HAP-1 (cell line): ENCODE measurements at regions not wholly inside any gene's neighbourhood (a gene's known extent, or its start where the extent isn't known, plus 50 kb on each side); places are given as distances from the start of the nearest gene placed in this dataset.

Source experiments
- DNase-seq, 2 experiments: peaks; one replicate each; pipeline ENCODE4 v3.0.0-alpha.2; 2016 to 2020; ENCODE audit warnings: low spot score in 2 of 2
- H3K27me3 ChIP-seq: fragments of 250-450 bp; sonication (Bioruptor Pico); 2 replicates; pipeline ENCODE4 v1.5.1; 2020; ENCODE audit warnings: low read depth, mild to moderate bottlenecking, moderate library complexity
- H3K36me3 ChIP-seq: fragments of 250-450 bp; sonication (Bioruptor Pico); replicated peaks from 2 replicates; pipeline ENCODE4 v1.5.1; 2020; ENCODE audit warnings: mild to moderate bottlenecking
- H3K4me1 ChIP-seq: fragments of 250-450 bp; sonication (Bioruptor Pico); 2 replicates; pipeline ENCODE4 v1.5.1; 2020; ENCODE audit warnings: mild to moderate bottlenecking
- H3K4me3 ChIP-seq: fragments of 250-450 bp; sonication (Bioruptor Pico); 2 replicates; pipeline ENCODE4 v1.5.1; 2020; ENCODE audit warnings: mild to moderate bottlenecking, moderate library complexity
- H3K9me3 ChIP-seq: fragments of 250-450 bp; sonication (Bioruptor Pico); 2 replicates; pipeline ENCODE4 v1.5.1; 2020; ENCODE audit warnings: mild to moderate bottlenecking, moderate library complexity
- in situ Hi-C: fragments of 300-500 bp; cut with MboI; formaldehyde crosslinking; loops from 3 replicates; pipeline ENCODE4 v1.14.3; 2020; ENCODE audit warnings: low sequenced_read_pairs, inconsistent platforms, mixed read lengths

DNA sequence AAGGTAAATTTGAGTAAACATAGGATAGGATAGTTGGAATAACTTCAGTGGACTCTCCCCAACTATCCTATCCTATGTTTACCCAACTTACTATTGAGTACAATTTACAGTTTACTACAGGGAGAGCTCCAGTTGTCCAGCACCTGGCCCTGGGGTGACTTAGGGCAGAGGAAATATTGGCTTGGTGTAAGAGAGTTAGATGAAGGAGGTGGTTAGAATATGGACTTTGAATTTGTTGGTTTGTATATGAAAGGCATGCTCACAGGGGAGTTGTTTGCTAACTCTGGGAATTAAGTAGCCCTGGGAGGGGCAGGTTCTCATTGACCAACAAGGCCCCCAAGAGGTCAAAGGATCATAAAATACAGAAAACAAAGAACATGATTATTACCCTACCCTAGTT is 497.7 kb downstream of the ARL4A start:
- no peaks in the 10 kb centered on the region for H3K4me1 ChIP-seq
- in situ Hi-C loops = no loop called here
- no peak overlapping the region for H3K4me3 ChIP-seq
- no peaks in the 10 kb centered on the region for H3K9me3 ChIP-seq
- H3K27me3 ChIP-seq = no peaks in the 10 kb centered on the region
- H3K36me3 ChIP-seq = no peaks in the 10 kb centered on the region
- DNase-seq = no peak

GRCh38 chr7:13188236-13188805 is 500.9 kb downstream of the ARL4A start:
- Histone ChIP-seq H3K36me3 (no peaks in the 10 kb centered on the region), H3K4me3 (no peak overlapping the region), H3K27me3 (no peaks in the 10 kb centered on the region), H3K9me3 (no peaks in the 10 kb centered on the region), H3K4me1 (no peaks in the 10 kb centered on the region)
- DNase-seq = no peak
- in situ Hi-C loops = no loop called here

DNA sequence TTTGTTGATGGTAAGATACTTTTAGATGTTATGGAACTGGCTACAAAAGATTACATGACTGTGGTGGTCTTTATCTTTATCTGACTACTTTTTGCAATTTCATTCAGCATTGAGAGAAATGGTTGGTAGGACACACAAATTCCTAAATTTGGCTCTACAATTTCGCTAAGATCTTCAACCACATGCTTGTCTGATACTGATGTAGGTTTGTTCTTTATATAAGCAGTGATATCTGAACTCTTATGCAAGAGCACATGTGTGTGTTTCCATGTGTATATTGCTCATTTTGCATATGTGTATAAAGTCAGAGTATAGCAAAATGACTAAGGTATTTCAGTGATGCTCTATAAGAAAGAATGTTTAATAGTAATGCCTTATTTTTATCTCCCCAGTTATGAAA is 501.5 kb downstream of the ARL4A start:
- H3K27me3 ChIP-seq = no peaks in the 10 kb centered on the region
- no peak for DNase-seq
- H3K9me3 ChIP-seq = no peaks in the 10 kb centered on the region
- in situ Hi-C loops = no loop called here
- no peaks in the 10 kb centered on the region for H3K36me3 ChIP-seq
- no peak overlapping the region for H3K4me3 ChIP-seq
- H3K4me1 ChIP-seq = no peaks in the 10 kb centered on the region

DNA sequence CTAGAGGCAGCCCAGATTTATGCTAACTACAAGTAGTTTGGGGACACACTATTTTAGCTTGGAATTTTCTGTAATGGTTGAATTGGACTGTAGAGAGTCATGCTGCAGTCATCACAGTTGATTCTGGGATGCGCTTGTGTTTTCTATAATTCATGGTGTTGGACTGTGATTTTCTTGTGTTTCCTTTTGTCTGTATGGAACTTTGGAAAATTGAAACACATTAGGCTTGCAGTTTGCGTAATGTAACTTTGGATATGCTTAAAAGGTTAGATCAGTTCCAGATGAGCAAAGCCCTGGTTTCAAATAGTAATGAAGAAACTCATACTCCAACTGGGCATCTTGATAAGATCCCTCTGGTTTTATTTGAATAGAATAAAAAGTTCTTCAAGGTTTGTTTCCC is 502.2 kb downstream of the ARL4A start:
- H3K27me3 ChIP-seq = no peaks in the 10 kb centered on the region
- in situ Hi-C loops = no loop called here
- no peaks in the 10 kb centered on the region for H3K9me3 ChIP-seq
- no peaks in the 10 kb centered on the region for H3K4me1 ChIP-seq
- no peak for DNase-seq
- H3K36me3 ChIP-seq = no peaks in the 10 kb centered on the region
- no peak overlapping the region for H3K4me3 ChIP-seq

DNA sequence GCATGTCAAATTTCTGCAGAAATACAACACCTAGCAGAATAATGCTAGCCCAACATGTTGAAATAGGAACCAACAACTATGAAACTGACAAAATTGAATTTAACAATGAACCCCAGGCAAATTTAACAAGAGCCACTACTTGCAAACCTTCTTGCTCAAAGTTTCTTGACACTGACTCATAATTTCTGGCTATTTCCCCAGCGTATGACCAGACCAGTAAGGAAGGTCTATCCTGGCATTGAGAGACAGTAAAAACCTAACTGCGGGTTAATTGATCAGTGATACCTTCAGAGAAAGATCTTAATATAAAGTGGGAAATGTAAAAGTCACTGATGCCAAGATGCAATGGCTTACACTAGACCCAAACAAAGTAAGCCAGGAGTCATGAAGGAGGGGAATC is 510.1 kb downstream of the ARL4A start:
- Histone ChIP-seq H3K4me1 (no peaks in the 10 kb centered on the region), H3K36me3 (no peaks in the 10 kb centered on the region), H3K4me3 (no peak overlapping the region), H3K9me3 (no peaks in the 10 kb centered on the region), H3K27me3 (no peaks in the 10 kb centered on the region)
- no peak for DNase-seq
- in situ Hi-C loops = no loop called here

- Histone ChIP-seq H3K36me3 (no peaks in the 10 kb centered on the region), H3K27me3 (no peaks in the 10 kb centered on the region), H3K4me3 (no peak overlapping the region), H3K9me3 (no peaks in the 10 kb centered on the region), H3K4me1 (no peaks in the 10 kb centered on the region)
- in situ Hi-C loops = no loop called here
- no peak for DNase-seq
These were observed 510.6 kb downstream of the ARL4A start for GRCh38 chr7:13198036-13198435.

DNA sequence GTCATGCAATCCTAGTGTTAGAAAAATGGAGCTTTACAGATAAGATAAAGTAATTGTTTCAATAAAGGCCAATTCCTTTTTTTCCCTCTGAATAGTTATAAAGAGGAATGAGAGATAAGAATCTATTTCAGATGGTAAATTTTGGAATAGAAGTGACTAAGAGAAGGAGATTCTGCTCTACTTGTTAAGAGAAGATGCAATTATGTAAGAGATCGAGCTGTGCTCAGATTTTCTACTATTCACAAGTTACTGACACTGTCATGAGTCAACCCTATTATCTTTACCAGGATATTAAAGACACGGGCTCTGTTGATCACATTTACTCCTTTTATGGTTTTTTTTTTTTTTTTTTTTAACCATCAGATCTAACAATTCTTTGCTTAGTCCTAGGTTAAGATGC is 511.3 kb downstream of the ARL4A start:
- H3K36me3 ChIP-seq = no peaks in the 10 kb centered on the region
- in situ Hi-C loops = no loop called here
- H3K4me3 ChIP-seq = no peak overlapping the region
- DNase-seq = no peak
- H3K9me3 ChIP-seq = no peaks in the 10 kb centered on the region
- no peaks in the 10 kb centered on the region for H3K27me3 ChIP-seq
- H3K4me1 ChIP-seq = no peaks in the 10 kb centered on the region

DNA sequence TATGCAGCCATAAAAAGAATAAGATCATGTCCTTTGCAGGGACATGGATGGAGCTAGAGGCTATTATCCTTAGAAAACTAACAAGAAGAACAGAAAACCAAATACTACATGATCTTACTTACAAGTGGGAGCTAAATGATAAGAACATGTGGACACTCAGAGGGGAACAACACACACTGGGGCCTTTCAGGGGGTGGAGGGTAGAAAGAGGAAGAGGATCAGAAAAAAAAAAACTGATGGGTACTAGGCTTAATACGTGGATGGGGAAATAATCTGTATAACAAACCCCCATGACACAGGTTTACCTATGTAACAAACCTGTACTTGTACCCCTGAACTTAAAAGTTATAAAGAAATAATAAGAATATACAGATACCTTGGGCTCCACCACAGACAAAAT is 514.2 kb downstream of the ARL4A start:
- H3K4me3 ChIP-seq = no peak overlapping the region
- in situ Hi-C loops = no loop called here
- H3K27me3 ChIP-seq = no peaks in the 10 kb centered on the region
- no peaks in the 10 kb centered on the region for H3K4me1 ChIP-seq
- no peak for DNase-seq
- no peaks in the 10 kb centered on the region for H3K9me3 ChIP-seq
- no peaks in the 10 kb centered on the region for H3K36me3 ChIP-seq

- in situ Hi-C loops = no loop called here
- Histone ChIP-seq H3K27me3 (no peaks in the 10 kb centered on the region), H3K4me1 (no peaks in the 10 kb centered on the region), H3K4me3 (no peak overlapping the region), H3K9me3 (no peaks in the 10 kb centered on the region), H3K36me3 (no peaks in the 10 kb centered on the region)
- no peak for DNase-seq
These were observed 530.3 kb downstream of the ARL4A start for GRCh38 chr7:13217768-13218167.

GRCh38 chr7:13225068-13225467 is 537.6 kb downstream of the ARL4A start:
- in situ Hi-C loops = no loop called here
- Histone ChIP-seq H3K27me3 (no peaks in the 10 kb centered on the region), H3K4me1 (no peaks in the 10 kb centered on the region), H3K36me3 (no peaks in the 10 kb centered on the region), H3K9me3 (no peaks in the 10 kb centered on the region), H3K4me3 (no peak overlapping the region)
- DNase-seq = no peak

GRCh38 chr7:13226385-13226784 is 539.0 kb downstream of the ARL4A start:
- no peaks in the 10 kb centered on the region for H3K36me3 ChIP-seq
- H3K9me3 ChIP-seq = no peaks in the 10 kb centered on the region
- no peaks in the 10 kb centered on the region for H3K4me1 ChIP-seq
- in situ Hi-C loops = no loop called here
- no peak overlapping the region for H3K4me3 ChIP-seq
- no peaks in the 10 kb centered on the region for H3K27me3 ChIP-seq
- DNase-seq = no peak

DNA sequence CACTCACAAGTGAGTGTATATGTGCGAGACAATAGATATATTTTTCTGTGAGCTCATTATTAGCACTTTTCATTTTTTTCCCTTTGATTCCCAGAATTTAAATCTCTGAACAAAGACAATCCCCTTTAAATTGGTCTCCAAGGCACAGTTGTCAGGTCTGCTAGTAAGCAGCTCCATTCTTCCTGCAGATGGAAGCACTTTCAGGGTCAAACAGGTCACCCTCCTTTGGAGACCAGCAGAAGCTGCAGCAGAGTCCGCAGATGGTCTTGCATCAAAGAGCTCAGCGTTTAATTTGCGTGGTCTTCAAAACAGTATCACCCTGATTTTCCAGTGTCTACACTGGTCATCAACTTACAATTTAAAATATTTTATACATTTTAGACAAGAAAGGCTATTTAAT is 543.8 kb downstream of the ARL4A start:
- Histone ChIP-seq H3K4me1 (no peaks in the 10 kb centered on the region), H3K36me3 (no peaks in the 10 kb centered on the region), H3K9me3 (no peaks in the 10 kb centered on the region; the same call in 1 of the 2 replicates), H3K4me3 (no peak overlapping the region), H3K27me3 (no peaks in the 10 kb centered on the region)
- no peak for DNase-seq
- in situ Hi-C loops = no loop called here

DNA sequence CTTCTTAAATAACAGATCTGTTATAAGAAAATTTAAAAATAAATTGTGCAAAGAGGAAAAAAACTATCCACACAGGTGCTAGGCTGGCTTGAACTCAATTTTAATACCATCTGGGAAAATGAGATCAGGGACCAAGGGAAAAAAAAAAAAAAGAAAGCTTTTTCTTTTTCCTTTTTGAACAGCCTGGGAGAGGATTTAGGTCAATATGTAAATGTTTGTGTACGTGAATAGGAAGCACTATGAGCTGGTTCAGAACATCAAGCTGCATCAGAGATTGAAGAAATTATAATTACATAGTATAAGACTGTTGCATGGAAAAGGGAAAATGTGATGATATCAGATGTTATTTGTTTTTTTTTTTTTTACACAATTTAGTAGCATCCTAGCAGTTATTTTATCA is 548.0 kb downstream of the ARL4A start:
- no peaks in the 10 kb centered on the region for H3K4me1 ChIP-seq
- H3K36me3 ChIP-seq = no peaks in the 10 kb centered on the region
- in situ Hi-C loops = no loop called here
- no peak overlapping the region for H3K4me3 ChIP-seq
- no peak for DNase-seq
- H3K27me3 ChIP-seq = no peaks in the 10 kb centered on the region
- no peaks in the 10 kb centered on the region; the same call in 1 of the 2 replicates for H3K9me3 ChIP-seq

- H3K27me3 ChIP-seq = no peaks in the 10 kb centered on the region
- no peaks in the 10 kb centered on the region; the same call in 1 of the 2 replicates for H3K9me3 ChIP-seq
- DNase-seq = no peak
- H3K36me3 ChIP-seq = no peaks in the 10 kb centered on the region
- H3K4me1 ChIP-seq = no peaks in the 10 kb centered on the region
- in situ Hi-C loops = no loop called here
- H3K4me3 ChIP-seq = no peak overlapping the region
These were observed 548.6 kb downstream of the ARL4A start for GRCh38 chr7:13236026-13236425.

GRCh38 chr7:13240349-13240748 is 552.9 kb downstream of the ARL4A start:
- Histone ChIP-seq H3K27me3 (no peaks in the 10 kb centered on the region), H3K4me3 (no peak overlapping the region), H3K36me3 (no peaks in the 10 kb centered on the region), H3K4me1 (no peaks in the 10 kb centered on the region), H3K9me3 (no peaks in the 10 kb centered on the region)
- no peak for DNase-seq
- in situ Hi-C loops = no loop called here
